Hepatocyte (in vitro differentiated cells): ENCODE measurements at regions not wholly inside any gene's neighbourhood (a gene's known extent, or its start where the extent isn't known, plus 50 kb on each side); places are given as distances from the start of the nearest gene placed in this dataset.

Source experiments
- DNase-seq: peaks from one replicate; pipeline ENCODE4 v3.0.0-alpha.2; 2016; ENCODE audit warnings: low spot score
- H2AFZ ChIP-seq: fragments of 200-600 bp; sonication (generic); 2 replicates; pipeline ENCODE4 v1.6.0; 2016; ENCODE audit warnings: antibody characterized with exemption, mild to moderate bottlenecking
- H3K27ac ChIP-seq: fragments of 200-600 bp; sonication (generic); 2 replicates; pipeline ENCODE4 v1.5.1; 2016; ENCODE audit warnings: mild to moderate bottlenecking
- H3K27me3 ChIP-seq: fragments of 200-600 bp; sonication (generic); 2 replicates; pipeline ENCODE4 v1.6.1; 2016
- H3K36me3 ChIP-seq: fragments of 200-600 bp; sonication (generic); replicated peaks from 2 replicates; pipeline ENCODE4 v1.5.1; 2016; ENCODE audit warnings: low read depth; ENCODE audit not compliant: insufficient read depth
- H3K4me1 ChIP-seq: fragments of 200-600 bp; sonication (generic); 2 replicates; pipeline ENCODE4 v1.5.1; 2016; ENCODE audit warnings: mild to moderate bottlenecking, moderate library complexity; ENCODE audit not compliant: insufficient read depth
- H3K4me2 ChIP-seq: fragments of 200-600 bp; sonication (generic); 2 replicates; pipeline ENCODE4 v1.6.0; 2016
- H3K4me3 ChIP-seq: fragments of 200-600 bp; sonication (generic); 2 replicates; pipeline ENCODE4 v1.5.1; 2016; ENCODE audit warnings: mild to moderate bottlenecking
- H3K79me2 ChIP-seq: fragments of 200-600 bp; sonication (generic); 2 replicates; pipeline ENCODE4 v1.6.0; 2017; ENCODE audit warnings: mild to moderate bottlenecking
- H3K9me2 ChIP-seq: fragments of 200-600 bp; sonication (generic); replicated peaks from 2 replicates; pipeline ENCODE4 v1.6.0; 2017; ENCODE audit warnings: mild to moderate bottlenecking; ENCODE audit not compliant: insufficient read depth
- H3K9me3 ChIP-seq: fragments of 200-600 bp; sonication (generic); 2 replicates; pipeline ENCODE4 v1.5.1; 2016; ENCODE audit warnings: low read depth, mild to moderate bottlenecking
- H4K20me1 ChIP-seq: fragments of 200-600 bp; sonication (generic); 2 replicates; pipeline ENCODE4 v1.6.0; 2016; ENCODE audit warnings: mild to moderate bottlenecking; ENCODE audit not compliant: insufficient read depth, poor library complexity, severe bottlenecking
- CTCF ChIP-seq: fragments of 200-600 bp; sonication (generic); IDR thresholded peaks from 2 replicates; pipeline ENCODE4 v1.5.1; 2016; ENCODE audit warnings: antibody characterized with exemption, mild to moderate bottlenecking; ENCODE audit not compliant: poor library complexity
- EZH2 ChIP-seq: fragments of 200-600 bp; sonication (generic); IDR thresholded peaks from 2 replicates; pipeline ENCODE4 v1.6.1; 2016; ENCODE audit warnings: antibody characterized with exemption, mild to moderate bottlenecking, borderline replicate concordance
- EZH2phosphoT487 ChIP-seq: fragments of 200-600 bp; sonication (generic); IDR thresholded peaks from one replicate; pipeline ENCODE4 v1.6.1; 2018; ENCODE audit warnings: antibody characterized with exemption, mild to moderate bottlenecking, low read depth, moderate library complexity; ENCODE audit not compliant: unreplicated experiment, severe bottlenecking
- WGBS: methylation state at CpG from one replicate; pipeline ENCODE4 v1.1.6; 2016; ENCODE audit warnings: low lambda C conversion rate; ENCODE audit errors: missing lambda C conversion rate; 5-methylcytosine and 5-hydroxymethylcytosine counted together

- Histone ChIP-seq H3K4me2 (no peak overlapping the region), H3K9me3 (no peaks in the 10 kb centered on the region), H3K36me3 (no peaks in the 10 kb centered on the region), H3K79me2 (no peaks in the 10 kb centered on the region), H3K4me3 (no peak overlapping the region), H3K9me2 (no peaks in the 10 kb centered on the region), H3K27me3 (no peaks in the 10 kb centered on the region), H3K27ac (no peak overlapping the region), H2AFZ (no peak overlapping the region), H3K4me1 (no peaks in the 10 kb centered on the region), H4K20me1 (no peaks in the 10 kb centered on the region)
- WGBS, result 84% methylated on average over 2 of the region's 2 CpGs
- no peak for DNase-seq
- TF ChIP-seq EZH2phosphoT487 (no peak), EZH2 (no peak), CTCF (no peak)
These were observed 241.2 kb downstream of the PYDC2 start for GRCh38 chr3:191702121-191702520.

- H3K36me3 ChIP-seq, result no peaks in the 10 kb centered on the region
- H3K4me3 ChIP-seq, result no peak overlapping the region
- no peaks in the 10 kb centered on the region for H3K4me1 ChIP-seq
- WGBS, result 67% methylated on average over 6 of the region's 6 CpGs
- H3K4me2 ChIP-seq, result no peak overlapping the region
- TF ChIP-seq EZH2phosphoT487 (no peak), CTCF (no peak), EZH2 (no peak)
- no peak for DNase-seq
- H3K9me3 ChIP-seq, result no peaks in the 10 kb centered on the region
- H3K9me2 ChIP-seq, result no peaks in the 10 kb centered on the region
- no peaks in the 10 kb centered on the region for H4K20me1 ChIP-seq
- H3K27ac ChIP-seq, result no peak overlapping the region
- H3K27me3 ChIP-seq, result no peaks in the 10 kb centered on the region
- no peak overlapping the region for H2AFZ ChIP-seq
- no peaks in the 10 kb centered on the region for H3K79me2 ChIP-seq
These were observed 246.9 kb downstream of the PYDC2 start for GRCh38 chr3:191707817-191708216.

GRCh38 chr3:191715585-191715984, 254.6 kb downstream of the PYDC2 start:
- 82% methylated on average over 1 of the region's 1 CpG for WGBS
- no peak for TF ChIP-seq EZH2
- TF ChIP-seq CTCF, result no peak
- no peak for TF ChIP-seq EZH2phosphoT487

DNA sequence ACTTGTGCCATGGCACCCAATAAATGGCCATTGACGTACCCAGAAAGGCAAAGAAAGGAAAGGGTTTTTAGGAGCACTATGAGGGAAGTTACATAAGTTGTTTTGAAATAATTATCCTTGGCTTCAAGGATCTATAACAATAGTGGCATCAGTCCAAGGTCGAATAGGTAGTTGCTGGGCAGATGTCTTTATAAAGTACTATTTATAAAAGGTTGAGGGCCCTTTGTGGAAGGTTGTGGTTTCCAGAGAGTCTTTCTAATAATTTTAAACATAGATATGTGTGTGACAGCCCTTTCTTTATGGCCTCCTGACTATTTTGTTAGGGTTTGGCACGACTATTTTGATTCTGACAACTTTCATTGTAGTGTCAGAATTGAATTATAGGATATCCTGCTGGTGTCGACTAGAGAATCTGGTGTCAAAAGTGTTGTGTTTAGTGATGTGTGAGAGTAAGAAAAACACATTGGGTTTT, 260.5 kb downstream of the PYDC2 start:
- no peak overlapping the region for H2AFZ ChIP-seq
- no peaks in the 10 kb centered on the region for H3K27me3 ChIP-seq
- H3K4me3 ChIP-seq, result no peak overlapping the region
- no peak for TF ChIP-seq EZH2phosphoT487
- TF ChIP-seq CTCF, result no peak
- TF ChIP-seq EZH2, result no peak
- no peaks in the 10 kb centered on the region for H4K20me1 ChIP-seq
- no peak for DNase-seq
- no peaks in the 10 kb centered on the region for H3K79me2 ChIP-seq
- no peaks in the 10 kb centered on the region for H3K9me3 ChIP-seq
- H3K27ac ChIP-seq, result no peak overlapping the region
- no peak overlapping the region for H3K4me2 ChIP-seq
- WGBS, result 85% methylated on average over 4 of the region's 4 CpGs
- no peaks in the 10 kb centered on the region for H3K9me2 ChIP-seq
- H3K36me3 ChIP-seq, result no peaks in the 10 kb centered on the region
- no peaks in the 10 kb centered on the region for H3K4me1 ChIP-seq

More at GRCh38 chr3:191715585-191715984, 254.6 kb downstream of the PYDC2 start:
- Histone ChIP-seq H4K20me1 (no peaks in the 10 kb centered on the region), H3K27me3 (no peaks in the 10 kb centered on the region), H3K4me1 (no peaks in the 10 kb centered on the region), H3K9me2 (no peaks in the 10 kb centered on the region), H3K4me2 (no peak overlapping the region), H3K4me3 (no peak overlapping the region), H3K79me2 (no peaks in the 10 kb centered on the region), H2AFZ (no peak overlapping the region), H3K9me3 (no peaks in the 10 kb centered on the region), H3K27ac (no peak overlapping the region), H3K36me3 (no peaks in the 10 kb centered on the region)
- DNase-seq, result no peak
